ENCODE measurements at regions not wholly inside any gene's neighbourhood (a gene's known extent, or its start where the extent isn't known, plus 50 kb on each side); places are given as distances from the start of the nearest gene placed in this dataset.

GRCh38 chrX:38895775-38896174 is 94.5 kb downstream of the MID1IP1 start:
- TF ChIP-seq, protein P1, sequence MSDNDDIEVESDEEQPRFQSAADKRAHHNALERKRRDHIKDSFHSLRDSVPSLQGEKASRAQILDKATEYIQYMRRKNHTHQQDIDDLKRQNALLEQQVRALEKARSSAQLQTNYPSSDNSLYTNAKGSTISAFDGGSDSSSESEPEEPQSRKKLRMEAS (IDR thresholded peaks at IDR 0.05): no peak
- TF ChIP-seq EP300 (IDR thresholded peaks at IDR 0.05; ENCODE audit: borderline replicate concordance) (no peak), FOXM1 (IDR thresholded peaks at IDR 0.05; ENCODE audit: borderline replicate concordance, low read depth) (no peak), TEAD4 (IDR thresholded peaks at IDR 0.05) (no peak)
- TF ChIP-seq, protein P2, sequence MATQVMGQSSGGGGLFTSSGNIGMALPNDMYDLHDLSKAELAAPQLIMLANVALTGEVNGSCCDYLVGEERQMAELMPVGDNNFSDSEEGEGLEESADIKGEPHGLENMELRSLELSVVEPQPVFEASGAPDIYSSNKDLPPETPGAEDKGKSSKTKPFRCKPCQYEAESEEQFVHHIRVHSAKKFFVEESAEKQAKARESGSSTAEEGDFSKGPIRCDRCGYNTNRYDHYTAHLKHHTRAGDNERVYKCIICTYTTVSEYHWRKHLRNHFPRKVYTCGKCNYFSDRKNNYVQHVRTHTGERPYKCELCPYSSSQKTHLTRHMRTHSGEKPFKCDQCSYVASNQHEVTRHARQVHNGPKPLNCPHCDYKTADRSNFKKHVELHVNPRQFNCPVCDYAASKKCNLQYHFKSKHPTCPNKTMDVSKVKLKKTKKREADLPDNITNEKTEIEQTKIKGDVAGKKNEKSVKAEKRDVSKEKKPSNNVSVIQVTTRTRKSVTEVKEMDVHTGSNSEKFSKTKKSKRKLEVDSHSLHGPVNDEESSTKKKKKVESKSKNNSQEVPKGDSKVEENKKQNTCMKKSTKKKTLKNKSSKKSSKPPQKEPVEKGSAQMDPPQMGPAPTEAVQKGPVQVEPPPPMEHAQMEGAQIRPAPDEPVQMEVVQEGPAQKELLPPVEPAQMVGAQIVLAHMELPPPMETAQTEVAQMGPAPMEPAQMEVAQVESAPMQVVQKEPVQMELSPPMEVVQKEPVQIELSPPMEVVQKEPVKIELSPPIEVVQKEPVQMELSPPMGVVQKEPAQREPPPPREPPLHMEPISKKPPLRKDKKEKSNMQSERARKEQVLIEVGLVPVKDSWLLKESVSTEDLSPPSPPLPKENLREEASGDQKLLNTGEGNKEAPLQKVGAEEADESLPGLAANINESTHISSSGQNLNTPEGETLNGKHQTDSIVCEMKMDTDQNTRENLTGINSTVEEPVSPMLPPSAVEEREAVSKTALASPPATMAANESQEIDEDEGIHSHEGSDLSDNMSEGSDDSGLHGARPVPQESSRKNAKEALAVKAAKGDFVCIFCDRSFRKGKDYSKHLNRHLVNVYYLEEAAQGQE (IDR thresholded peaks at IDR 0.05; ENCODE audit: low read depth): no peak

DNA sequence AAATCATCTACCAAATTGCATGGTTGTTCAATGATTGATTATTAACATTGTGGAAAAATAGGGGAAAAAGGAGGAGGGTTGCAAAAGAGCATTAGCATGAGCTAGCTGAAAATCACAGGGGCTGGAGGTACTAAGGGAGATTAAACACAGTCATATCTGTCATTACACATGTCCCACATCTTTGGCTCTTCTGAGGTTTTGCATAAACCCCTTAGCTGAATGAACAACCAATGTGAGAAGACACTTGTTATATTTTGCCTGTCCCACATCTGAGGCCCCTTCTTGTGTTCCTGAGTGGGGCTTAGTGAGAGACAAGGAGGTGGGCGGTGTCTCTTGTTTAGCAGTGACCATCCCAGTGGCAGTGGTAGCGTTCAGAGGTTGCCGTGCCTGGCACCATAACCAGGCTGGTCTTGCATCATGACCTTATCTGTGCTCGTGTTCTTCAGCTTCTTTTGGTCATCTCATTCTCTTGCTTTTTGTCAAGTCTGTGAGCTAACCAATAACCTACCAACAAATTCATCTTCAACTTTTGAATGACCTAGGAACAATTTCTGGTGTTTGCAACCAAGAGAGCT is 95.6 kb downstream of the MID1IP1 start:
- TF ChIP-seq ZBTB7A (IDR thresholded peaks at IDR 0.05; ENCODE audit: low read depth) (no peak), USF1 (IDR thresholded peaks at IDR 0.05) (no peak), TCF12 (IDR thresholded peaks at IDR 0.05; ENCODE audit: low read depth) (no peak), CREB1 (IDR thresholded peaks at IDR 0.05; ENCODE audit: low read depth) (no peak)
- TF ChIP-seq, protein P1 (IDR thresholded peaks at IDR 0.05): no peak

GRCh38 chrX:38898261-38898660 is 97.0 kb downstream of the MID1IP1 start:
- no peak for TF ChIP-seq RAD21 (IDR thresholded peaks at IDR 0.05; ENCODE audit: low read depth)
- no peak for TF ChIP-seq FOXM1 (IDR thresholded peaks at IDR 0.05; ENCODE audit: borderline replicate concordance, low read depth)
- TF ChIP-seq YY1 (IDR thresholded peaks at IDR 0.05; ENCODE audit: low read depth): no peak
- no peak for TF ChIP-seq ZBTB7A (IDR thresholded peaks at IDR 0.05; ENCODE audit: low read depth)
- TF ChIP-seq EGR1 (IDR thresholded peaks at IDR 0.05): no peak
- TF ChIP-seq, protein P1 (IDR thresholded peaks at IDR 0.05): no peak
- no peak for TF ChIP-seq TEAD4 (IDR thresholded peaks at IDR 0.05)
- no peak for TF ChIP-seq CEBPB (IDR thresholded peaks at IDR 0.05)

- TF ChIP-seq RAD21 (IDR thresholded peaks at IDR 0.05; ENCODE audit: low read depth): no peak
Measured at GRCh38 chrX:38899650-38900049, 98.4 kb downstream of the MID1IP1 start.

DNA sequence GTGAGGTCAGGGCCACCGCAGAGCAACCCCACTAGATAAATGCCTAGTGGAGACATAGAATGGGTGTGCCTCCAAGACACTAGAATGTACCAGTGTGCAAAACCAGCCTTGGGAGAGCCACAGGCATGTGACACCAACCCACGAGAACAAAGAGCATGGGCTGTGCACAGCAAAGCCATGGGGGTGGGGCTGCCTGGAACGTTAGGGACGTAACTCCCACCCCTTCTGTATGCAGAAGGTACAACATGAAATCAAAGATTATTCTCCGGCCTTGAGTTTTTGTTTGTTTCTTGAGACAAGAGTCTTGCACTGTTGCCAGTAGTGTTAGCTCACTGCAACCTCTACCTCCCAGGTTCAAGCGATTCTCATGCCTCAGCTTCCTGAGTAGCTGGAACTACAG is 99.5 kb downstream of the MID1IP1 start:
- TF ChIP-seq NFIC (IDR thresholded peaks at IDR 0.05): no peak
- no peak for TF ChIP-seq EGR1 (IDR thresholded peaks at IDR 0.05)
- TF ChIP-seq TEAD4 (IDR thresholded peaks at IDR 0.05): no peak
- TF ChIP-seq RAD21 (IDR thresholded peaks at IDR 0.05; ENCODE audit: low read depth): no peak
- TF ChIP-seq, protein P1 (IDR thresholded peaks at IDR 0.05): no peak
- TF ChIP-seq CREB1 (IDR thresholded peaks at IDR 0.05; ENCODE audit: low read depth): no peak
- no peak for TF ChIP-seq EP300 (IDR thresholded peaks at IDR 0.05; ENCODE audit: borderline replicate concordance)
- TF ChIP-seq FOXM1 (IDR thresholded peaks at IDR 0.05; ENCODE audit: borderline replicate concordance, low read depth): no peak
- TF ChIP-seq CEBPB (IDR thresholded peaks at IDR 0.05): no peak
- TF ChIP-seq, protein P2 (IDR thresholded peaks at IDR 0.05; ENCODE audit: low read depth): no peak
- TF ChIP-seq YY1 (IDR thresholded peaks at IDR 0.05; ENCODE audit: low read depth): no peak

DNA sequence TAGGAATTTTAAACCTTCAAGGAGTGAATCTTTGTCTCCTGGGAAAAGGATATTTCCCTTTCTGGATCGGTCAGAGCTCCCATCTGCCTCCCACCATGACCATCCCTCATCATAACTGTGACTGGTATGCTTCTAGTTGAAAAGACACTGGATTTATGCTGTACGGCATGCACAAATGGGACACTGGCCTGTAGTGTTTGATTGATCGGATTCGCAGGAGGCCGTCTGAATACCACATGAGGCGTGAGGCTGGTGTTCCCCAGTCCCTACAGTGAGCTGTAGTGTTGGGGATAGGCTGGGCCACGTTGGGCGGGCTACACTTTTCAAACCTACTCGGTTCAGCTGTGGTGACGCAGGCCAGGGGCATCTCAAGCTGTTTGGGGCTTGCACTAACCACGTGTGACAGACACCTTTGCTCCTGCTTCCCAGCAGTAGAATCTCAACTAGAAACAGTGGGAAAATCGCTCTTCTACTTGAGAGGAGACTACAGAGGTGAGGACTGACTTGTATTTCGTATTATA is 101.8 kb downstream of the MID1IP1 start:
- no peak for TF ChIP-seq CEBPB (IDR thresholded peaks at IDR 0.05)
- TF ChIP-seq ZBTB7A (IDR thresholded peaks at IDR 0.05; ENCODE audit: low read depth): no peak
- TF ChIP-seq, protein P1 (IDR thresholded peaks at IDR 0.05): no peak
- no peak for TF ChIP-seq TCF12 (IDR thresholded peaks at IDR 0.05; ENCODE audit: low read depth)
- TF ChIP-seq RAD21 (IDR thresholded peaks at IDR 0.05; ENCODE audit: low read depth): no peak
- TF ChIP-seq USF1 (IDR thresholded peaks at IDR 0.05): no peak
- TF ChIP-seq EGR1 (IDR thresholded peaks at IDR 0.05): no peak
- TF ChIP-seq TEAD4 (IDR thresholded peaks at IDR 0.05): no peak
- TF ChIP-seq CREB1 (IDR thresholded peaks at IDR 0.05; ENCODE audit: low read depth): no peak
- no peak for TF ChIP-seq TAF1 (IDR thresholded peaks at IDR 0.05; ENCODE audit: low read depth)
- TF ChIP-seq NFIC (IDR thresholded peaks at IDR 0.05): no peak
- no peak for TF ChIP-seq FOXM1 (IDR thresholded peaks at IDR 0.05; ENCODE audit: borderline replicate concordance, low read depth)
- TF ChIP-seq YY1 (IDR thresholded peaks at IDR 0.05; ENCODE audit: low read depth): no peak
- TF ChIP-seq, protein P2 (IDR thresholded peaks at IDR 0.05; ENCODE audit: low read depth): no peak
- no peak for TF ChIP-seq EP300 (IDR thresholded peaks at IDR 0.05; ENCODE audit: borderline replicate concordance)

All from Ishikawa (cell line).